SK-N-SH treated with all-trans-retinoic acid at 6 μM for 48 hours (cell line): ENCODE measurements at regions not wholly inside any gene's neighbourhood (a gene's known extent, or its start where the extent isn't known, plus 50 kb on each side); places are given as distances from the start of the nearest gene placed in this dataset.

Source experiments
- TCF4 ChIP-seq: fragments of 250-450 bp; sonication (Bioruptor Pico); IDR thresholded peaks from 2 replicates; pipeline ENCODE4 v1.8.0; 2021; ENCODE audit warnings: mild to moderate bottlenecking, moderate library complexity, borderline replicate concordance
- TF ChIP-seq, protein P1 (sequence below): fragments of 250-450 bp; sonication (Bioruptor Pico); IDR thresholded peaks from 2 replicates; pipeline ENCODE4 v1.8.0; 2020; ENCODE audit warnings: mild to moderate bottlenecking, moderate library complexity, borderline replicate concordance

DNA sequence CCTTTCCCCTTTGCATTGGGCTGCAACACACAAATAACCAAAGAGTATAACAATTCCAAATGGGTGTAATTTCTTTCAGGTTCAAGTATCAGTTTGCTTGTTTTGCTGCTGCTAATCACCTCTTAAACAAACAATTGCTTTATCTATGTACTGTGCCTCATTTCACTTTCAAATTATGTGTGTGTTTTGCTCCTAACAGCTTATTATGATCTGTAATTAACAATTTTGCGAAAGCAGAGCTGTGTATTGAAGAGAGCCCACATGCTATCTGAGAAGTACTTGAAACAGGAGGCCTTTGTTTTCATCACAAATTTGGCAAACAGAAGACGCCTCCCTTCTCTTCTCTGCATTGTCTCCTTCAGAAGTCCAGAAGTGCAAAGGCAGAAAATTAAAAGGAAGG, 312.0 kb downstream of the TLE1 start:
- no peak for TF ChIP-seq TCF4 (CRISPR knock-in tag)
- TF ChIP-seq, protein P1, sequence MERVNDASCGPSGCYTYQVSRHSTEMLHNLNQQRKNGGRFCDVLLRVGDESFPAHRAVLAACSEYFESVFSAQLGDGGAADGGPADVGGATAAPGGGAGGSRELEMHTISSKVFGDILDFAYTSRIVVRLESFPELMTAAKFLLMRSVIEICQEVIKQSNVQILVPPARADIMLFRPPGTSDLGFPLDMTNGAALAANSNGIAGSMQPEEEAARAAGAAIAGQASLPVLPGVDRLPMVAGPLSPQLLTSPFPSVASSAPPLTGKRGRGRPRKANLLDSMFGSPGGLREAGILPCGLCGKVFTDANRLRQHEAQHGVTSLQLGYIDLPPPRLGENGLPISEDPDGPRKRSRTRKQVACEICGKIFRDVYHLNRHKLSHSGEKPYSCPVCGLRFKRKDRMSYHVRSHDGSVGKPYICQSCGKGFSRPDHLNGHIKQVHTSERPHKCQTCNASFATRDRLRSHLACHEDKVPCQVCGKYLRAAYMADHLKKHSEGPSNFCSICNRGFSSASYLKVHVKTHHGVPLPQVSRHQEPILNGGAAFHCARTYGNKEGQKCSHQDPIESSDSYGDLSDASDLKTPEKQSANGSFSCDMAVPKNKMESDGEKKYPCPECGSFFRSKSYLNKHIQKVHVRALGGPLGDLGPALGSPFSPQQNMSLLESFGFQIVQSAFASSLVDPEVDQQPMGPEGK (CRISPR knock-in tag), result no peak
